ENCODE measurements at regions not wholly inside any gene's neighbourhood (a gene's known extent, or its start where the extent isn't known, plus 50 kb on each side); places are given as distances from the start of the nearest gene placed in this dataset.
"Not testable (repeated sequence)": the region's sequence is repeated elsewhere in the genome, so short reads cannot be mapped to it uniquely, and the experiment has no call there.

- DNase-seq (ENCODE audit: low read depth): no peak
Measured at GRCh38 chr13:91001371-91001770, 346.1 kb upstream of the MIR17HG start.

GRCh38 chr13:91014696-91015095 is 332.8 kb upstream of the MIR17HG start:
- DNase-seq (ENCODE audit: low read depth): no peak

- DNase-seq (ENCODE audit: low read depth): peak; percentile 37
Measured at GRCh38 chr13:91017031-91017668, 330.3 kb upstream of the MIR17HG start.

- DNase-seq (ENCODE audit: low read depth): peak; percentile 27
Measured at GRCh38 chr13:91017669-91018053, 329.8 kb upstream of the MIR17HG start.

GRCh38 chr13:91020461-91021034 is 326.9 kb upstream of the MIR17HG start:
- DNase-seq (ENCODE audit: low read depth): no peak

GRCh38 chr13:91024157-91024792 is 323.2 kb upstream of the MIR17HG start:
- DNase-seq (ENCODE audit: low read depth): no peak

- DNase-seq (ENCODE audit: low read depth): no peak
Measured at GRCh38 chr13:91025442-91025841, 322.0 kb upstream of the MIR17HG start.

GRCh38 chr13:91031508-91031907 is 316.0 kb upstream of the MIR17HG start:
- DNase-seq (ENCODE audit: low read depth): no peak

- no peak for DNase-seq (ENCODE audit: low read depth)
Measured at GRCh38 chr13:91032104-91032503, 315.4 kb upstream of the MIR17HG start.

- DNase-seq (ENCODE audit: low read depth): no peak
Measured at GRCh38 chr13:91036886-91037285, 310.6 kb upstream of the MIR17HG start.

GRCh38 chr13:91042870-91043269 is 304.6 kb upstream of the MIR17HG start:
- DNase-seq (ENCODE audit: low read depth): no peak

- no peak for DNase-seq (ENCODE audit: low read depth)
Measured at GRCh38 chr13:91045351-91046034, 302.0 kb upstream of the MIR17HG start.

- no peak for DNase-seq (ENCODE audit: low read depth)
Measured at GRCh38 chr13:91046715-91047327, 300.7 kb upstream of the MIR17HG start.

GRCh38 chr13:91050970-91051369 is 296.5 kb upstream of the MIR17HG start:
- DNase-seq (ENCODE audit: low read depth): no peak

- no peak for DNase-seq (ENCODE audit: low read depth)
Measured at GRCh38 chr13:91052876-91053275, 294.6 kb upstream of the MIR17HG start.

GRCh38 chr13:91053318-91054065 is 294.0 kb upstream of the MIR17HG start:
- DNase-seq (ENCODE audit: low read depth): no peak

GRCh38 chr13:91054902-91055301 is 292.6 kb upstream of the MIR17HG start:
- no peak for DNase-seq (ENCODE audit: low read depth)

- no peak for DNase-seq (ENCODE audit: low read depth)
Measured at GRCh38 chr13:91056746-91057145, 290.7 kb upstream of the MIR17HG start.

GRCh38 chr13:91057507-91057906 is 290.0 kb upstream of the MIR17HG start:
- DNase-seq (ENCODE audit: low read depth): not testable (repeated sequence)

- DNase-seq (ENCODE audit: low read depth): no peak
Measured at GRCh38 chr13:91058066-91058465, 289.4 kb upstream of the MIR17HG start.

GRCh38 chr13:91058919-91059318 is 288.6 kb upstream of the MIR17HG start:
- DNase-seq (ENCODE audit: low read depth): no peak

- DNase-seq (ENCODE audit: low read depth): no peak
Measured at GRCh38 chr13:91066745-91067144, 280.7 kb upstream of the MIR17HG start.

Data from M059J (cell line).